ENCODE measurements at regions not wholly inside any gene's neighbourhood (a gene's known extent, or its start where the extent isn't known, plus 50 kb on each side); places are given as distances from the start of the nearest gene placed in this dataset.
A peak's percentile ranks its signal among the peaks of the same experiment; 100 is the strongest.

GRCh38 chr2:30358842-30359241 lies 88.2 kb upstream of the LCLAT1 start:
- Mint-ChIP-seq H3K9me3 (no peaks in the 10 kb centered on the region), H3K4me3 (no peak overlapping the region), H3K36me3 (ENCODE audit: low read depth) (no peaks in the 10 kb centered on the region), H3K4me1 (ENCODE audit: low read depth) (peaks cover 33% of the 10 kb centered on the region), H3K27me3 (ENCODE audit: low read depth) (no peaks in the 10 kb centered on the region), H3K27ac (no peak overlapping the region)
- no peak for DNase-seq
- intact Hi-C loops (cut with micrococcal nuclease): no loop called here
- CTCF ChIA-PET: interaction anchor here (1.5 to 1.7 kb wide), 2 partner anchors 66 to 353 kb away, joined by 5 read pairs; no protein-coding TSS in a partner anchor

- CTCF ChIA-PET: interaction anchor here (1.5 to 1.7 kb wide), 2 partner anchors 195 to 352 kb away, joined by 4 to 5 read pairs; no protein-coding TSS in a partner anchor
- DNase-seq: no peak
- Mint-ChIP-seq H3K4me3 (no peak overlapping the region), H3K4me1 (ENCODE audit: low read depth) (peaks cover 33% of the 10 kb centered on the region), H3K27me3 (ENCODE audit: low read depth) (no peaks in the 10 kb centered on the region), H3K9me3 (no peaks in the 10 kb centered on the region), H3K36me3 (ENCODE audit: low read depth) (no peaks in the 10 kb centered on the region), H3K27ac (no peak overlapping the region)
- intact Hi-C loops (cut with micrococcal nuclease): no loop called here
Observed at GRCh38 chr2:30359644-30360167, 87.3 kb upstream of the LCLAT1 start.

- no peaks in the 10 kb centered on the region for H3K36me3 Mint-ChIP-seq (ENCODE audit: low read depth)
- intact Hi-C loops (cut with micrococcal nuclease): no loop called here
- H3K4me3 Mint-ChIP-seq: no peak overlapping the region
- peak overlapping the region; percentile 8 for H3K27ac Mint-ChIP-seq
- no peak for DNase-seq
- CTCF ChIA-PET: interaction anchor here (0.6 to 1.2 kb wide), 8 partner anchors 11 to 350 kb away, joined by 3 to 5 read pairs (median 3); no protein-coding TSS in a partner anchor
- no peaks in the 10 kb centered on the region for H3K27me3 Mint-ChIP-seq (ENCODE audit: low read depth)
- H3K9me3 Mint-ChIP-seq: no peaks in the 10 kb centered on the region
- H3K4me1 Mint-ChIP-seq (ENCODE audit: low read depth): peaks cover 48% of the 10 kb centered on the region
Observed at GRCh38 chr2:30361751-30362394, 85.2 kb upstream of the LCLAT1 start.

DNA sequence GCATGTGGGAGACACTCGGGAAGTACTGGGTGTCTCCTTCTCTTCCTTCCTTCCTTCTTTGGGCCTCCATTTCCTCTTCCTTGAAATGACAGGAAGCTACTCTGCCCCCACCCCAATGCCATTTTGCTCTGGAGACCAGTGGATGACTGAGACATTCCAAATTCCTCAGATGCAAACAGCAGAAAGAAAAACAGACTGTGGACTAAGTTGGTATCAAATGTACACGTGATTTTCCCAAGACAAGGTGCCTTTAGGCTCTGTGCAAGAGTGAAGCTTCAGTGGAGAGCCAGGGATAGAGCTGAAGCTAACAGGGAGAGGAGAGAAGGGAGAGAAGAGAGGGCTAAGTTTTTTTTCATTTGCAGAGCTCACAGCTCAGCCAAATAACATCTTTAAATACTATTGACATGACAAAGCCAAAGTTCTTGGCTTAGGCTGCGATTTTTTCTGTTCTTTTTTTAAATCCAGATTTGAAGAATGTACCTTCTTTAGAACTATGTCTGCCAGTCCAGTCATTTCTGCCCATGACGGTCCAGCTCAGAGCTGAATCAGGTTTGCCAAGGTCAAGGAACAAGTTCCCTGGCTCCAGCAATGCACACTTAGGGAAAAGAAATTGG lies 84.5 kb upstream of the LCLAT1 start:
- Mint-ChIP-seq H3K9me3 (no peaks in the 10 kb centered on the region), H3K4me1 (ENCODE audit: low read depth) (peaks cover 49% of the 10 kb centered on the region), H3K36me3 (ENCODE audit: low read depth) (no peaks in the 10 kb centered on the region), H3K4me3 (no peak overlapping the region), H3K27ac (no peak overlapping the region), H3K27me3 (ENCODE audit: low read depth) (no peaks in the 10 kb centered on the region)
- DNase-seq: no peak
- CTCF ChIA-PET: interaction anchor here (0.9 to 1.2 kb wide), 5 partner anchors 59 to 349 kb away, joined by 3 to 5 read pairs (median 3); no protein-coding TSS in a partner anchor
- intact Hi-C loops (cut with micrococcal nuclease): no loop called here

GRCh38 chr2:30363406-30363805 lies 83.6 kb upstream of the LCLAT1 start:
- no peaks in the 10 kb centered on the region for H3K36me3 Mint-ChIP-seq (ENCODE audit: low read depth)
- DNase-seq: no peak
- H3K9me3 Mint-ChIP-seq: no peaks in the 10 kb centered on the region
- H3K4me1 Mint-ChIP-seq (ENCODE audit: low read depth): peaks cover 49% of the 10 kb centered on the region
- H3K27ac Mint-ChIP-seq: no peak overlapping the region
- intact Hi-C loops (cut with micrococcal nuclease): no loop called here
- H3K27me3 Mint-ChIP-seq (ENCODE audit: low read depth): no peaks in the 10 kb centered on the region
- H3K4me3 Mint-ChIP-seq: no peak overlapping the region
- CTCF ChIA-PET: interaction anchor here (0.6 kb wide), 1 partner anchor 154 kb away, joined by 3 read pairs; no protein-coding TSS in a partner anchor

GRCh38 chr2:30365201-30365600 lies 81.8 kb upstream of the LCLAT1 start:
- Mint-ChIP-seq H3K9me3 (no peaks in the 10 kb centered on the region), H3K27me3 (ENCODE audit: low read depth) (no peaks in the 10 kb centered on the region), H3K4me3 (no peak overlapping the region), H3K36me3 (ENCODE audit: low read depth) (no peaks in the 10 kb centered on the region), H3K4me1 (ENCODE audit: low read depth) (peaks cover 44% of the 10 kb centered on the region), H3K27ac (no peak overlapping the region)
- CTCF ChIA-PET: interaction anchor here (1.1 kb wide), 1 partner anchor 20 kb away, joined by 3 read pairs; no protein-coding TSS in a partner anchor
- intact Hi-C loops (cut with micrococcal nuclease): no loop called here
- DNase-seq: no peak

- Mint-ChIP-seq H3K9me3 (no peaks in the 10 kb centered on the region), H3K27ac (peak overlapping the region; percentile 67), H3K27me3 (ENCODE audit: low read depth) (no peaks in the 10 kb centered on the region), H3K4me3 (no peak overlapping the region), H3K4me1 (ENCODE audit: low read depth) (peaks cover 43% of the 10 kb centered on the region), H3K36me3 (ENCODE audit: low read depth) (no peaks in the 10 kb centered on the region)
- CTCF ChIA-PET: interaction anchor here (0.6 to 1.1 kb wide), 3 partner anchors 19 to 250 kb away, joined by 3 to 4 read pairs (median 3); partner anchors contain the start of gene LCLAT1
- peak; percentile 74 for DNase-seq
- intact Hi-C loops (cut with micrococcal nuclease): loop anchor here (1.0 kb wide), 2 partner anchors 29 to 44 kb away; no protein-coding TSS in a partner anchor
Observed at GRCh38 chr2:30366199-30366691, 80.8 kb upstream of the LCLAT1 start.

GRCh38 chr2:30367232-30368070 lies 79.6 kb upstream of the LCLAT1 start:
- Mint-ChIP-seq H3K27ac (no peak overlapping the region), H3K4me3 (no peak overlapping the region), H3K9me3 (no peaks in the 10 kb centered on the region), H3K4me1 (ENCODE audit: low read depth) (peaks cover 41% of the 10 kb centered on the region), H3K27me3 (ENCODE audit: low read depth) (no peaks in the 10 kb centered on the region), H3K36me3 (ENCODE audit: low read depth) (no peaks in the 10 kb centered on the region)
- intact Hi-C loops (cut with micrococcal nuclease): no loop called here
- no peak for DNase-seq
- CTCF ChIA-PET: no interaction called here

GRCh38 chr2:30368258-30368657 lies 78.8 kb upstream of the LCLAT1 start:
- Mint-ChIP-seq H3K4me1 (ENCODE audit: low read depth) (peaks cover 37% of the 10 kb centered on the region), H3K27ac (no peak overlapping the region), H3K4me3 (no peak overlapping the region), H3K27me3 (ENCODE audit: low read depth) (no peaks in the 10 kb centered on the region), H3K36me3 (ENCODE audit: low read depth) (no peaks in the 10 kb centered on the region), H3K9me3 (no peaks in the 10 kb centered on the region)
- no peak for DNase-seq
- CTCF ChIA-PET: no interaction called here
- intact Hi-C loops (cut with micrococcal nuclease): no loop called here

- H3K4me1 Mint-ChIP-seq (ENCODE audit: low read depth): peaks cover 39% of the 10 kb centered on the region
- no peaks in the 10 kb centered on the region for H3K27me3 Mint-ChIP-seq (ENCODE audit: low read depth)
- H3K9me3 Mint-ChIP-seq: no peaks in the 10 kb centered on the region
- DNase-seq: peak; percentile 27
- H3K36me3 Mint-ChIP-seq (ENCODE audit: low read depth): no peaks in the 10 kb centered on the region
- CTCF ChIA-PET: interaction anchor here (0.7 kb wide), 1 partner anchor 142 kb away, joined by 3 read pairs; no protein-coding TSS in a partner anchor
- H3K4me3 Mint-ChIP-seq: no peak overlapping the region
- intact Hi-C loops (cut with micrococcal nuclease): loop anchor here (1.0 kb wide), 1 partner anchor 51 kb away; no protein-coding TSS in a partner anchor
- no peak overlapping the region for H3K27ac Mint-ChIP-seq
Observed at GRCh38 chr2:30371028-30371689, 75.9 kb upstream of the LCLAT1 start.

DNA sequence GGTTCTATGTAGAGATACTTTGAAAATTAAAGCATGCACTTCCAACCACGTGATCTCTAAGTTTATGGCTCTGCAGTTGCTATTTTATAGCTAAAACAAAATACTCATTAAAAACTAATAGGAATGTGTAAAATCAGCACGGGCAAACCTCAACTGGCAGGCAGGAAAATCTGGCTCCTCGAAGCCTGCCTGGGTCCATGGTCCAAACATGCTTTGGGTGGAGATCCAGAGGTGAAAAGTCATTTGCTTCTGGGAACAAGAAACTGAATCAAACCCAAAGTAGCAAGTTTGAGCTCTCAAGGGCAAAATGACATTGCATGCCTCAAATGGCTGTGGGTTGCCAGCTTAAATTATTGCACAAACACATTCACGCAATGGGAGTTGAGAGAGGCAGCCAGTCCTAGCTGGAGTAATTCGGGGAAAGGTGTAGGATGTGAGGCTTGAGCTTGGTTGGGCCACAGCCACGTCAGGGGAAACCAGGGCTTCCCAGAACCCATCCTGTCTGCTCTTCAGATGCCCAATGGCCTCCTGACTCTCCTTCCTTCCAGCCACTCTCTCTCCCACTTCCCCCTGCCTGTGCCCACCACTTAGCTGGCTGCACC lies 75.2 kb upstream of the LCLAT1 start:
- Mint-ChIP-seq H3K4me3 (no peak overlapping the region), H3K4me1 (ENCODE audit: low read depth) (peaks cover 32% of the 10 kb centered on the region), H3K27ac (no peak overlapping the region), H3K27me3 (ENCODE audit: low read depth) (no peaks in the 10 kb centered on the region), H3K36me3 (ENCODE audit: low read depth) (no peaks in the 10 kb centered on the region), H3K9me3 (no peaks in the 10 kb centered on the region)
- intact Hi-C loops (cut with micrococcal nuclease): loop anchor here (1.0 kb wide), 1 partner anchor 50 kb away; no protein-coding TSS in a partner anchor
- CTCF ChIA-PET: interaction anchor here (0.7 to 0.8 kb wide), 2 partner anchors 11 to 340 kb away, joined by 4 read pairs; no protein-coding TSS in a partner anchor
- DNase-seq: no peak
